CD14-positive monocyte (primary cell): ENCODE measurements at regions not wholly inside any gene's neighbourhood (a gene's known extent, or its start where the extent isn't known, plus 50 kb on each side); places are given as distances from the start of the nearest gene placed in this dataset.

Experiments used
- DNase-seq, 3 donors: peaks; one replicate each; pipeline ENCODE4 v3.0.0-alpha.2; 2011 to 2022
- H2AFZ ChIP-seq: 2 replicates; pipeline ENCODE4 v1.6.0; 2012; ENCODE audit warnings: mild to moderate bottlenecking, low read depth, low read length, inconsistent platforms; ENCODE audit not compliant: insufficient read depth, poor library complexity, severe bottlenecking
- H3K27ac ChIP-seq, 2 donors: 1 replicate in 1 of 2; 2 replicates in 1 of 2; pipeline ENCODE4 v1.5.1; 2012 to 2013; ENCODE audit warnings: low read length in 2 of 2, control low read depth in 1 of 2, inconsistent platforms in 1 of 2, low read depth in 1 of 2, mild to moderate bottlenecking in 1 of 2
- H3K27me3 ChIP-seq, 2 donors: one replicate each; pipeline versions ENCODE4 v1.6.0 to v1.6.1; 2011 to 2013; ENCODE audit warnings: low read length in 2 of 2; ENCODE audit not compliant: control insufficient read depth in 2 of 2, insufficient read depth in 2 of 2
- H3K36me3 ChIP-seq, 2 donors: replicated peaks in 1 of 2; 1 replicate in 1 of 2; 2 replicates in 1 of 2; pipeline versions ENCODE4 v1.5.1 to v1.6.1; 2012 to 2013; ENCODE audit warnings: low read length in 2 of 2, control low read depth in 1 of 2, inconsistent platforms in 1 of 2, mild to moderate bottlenecking in 1 of 2; ENCODE audit not compliant: insufficient read depth in 2 of 2, control insufficient read depth in 1 of 2
- H3K4me1 ChIP-seq, 2 donors: 1 replicate in 1 of 2; 2 replicates in 1 of 2; pipeline versions ENCODE4 v1.5.1 to v1.6.1; 2012 to 2013; ENCODE audit warnings: low read length in 2 of 2, control low read depth in 1 of 2, inconsistent platforms in 1 of 2, mild to moderate bottlenecking in 1 of 2, moderate library complexity in 1 of 2; ENCODE audit not compliant: insufficient read depth in 2 of 2, control insufficient read depth in 1 of 2
- H3K4me2 ChIP-seq: replicated peaks from 2 replicates; pipeline ENCODE3; 2012; ENCODE audit warnings: low read length, moderate library complexity, mild to moderate bottlenecking; ENCODE audit not compliant: poor library complexity, severe bottlenecking; ENCODE audit errors: extremely low read depth
- H3K4me3 ChIP-seq, 3 experiments: fragments of 200-600 bp in 1 of 3; sonication (generic) in 1 of 3; replicated peaks in 1 of 3; 1 replicate in 2 of 3; 2 replicates in 1 of 3; pipeline ENCODE4 v1.5.1; 2011 to 2013; ENCODE audit warnings: low read length in 3 of 3, mild to moderate bottlenecking in 3 of 3, control low read depth in 2 of 3, low read depth in 2 of 3, inconsistent platforms in 1 of 3, moderate library complexity in 1 of 3
- H3K79me2 ChIP-seq: 2 replicates; pipeline ENCODE4 v1.6.0; 2012; ENCODE audit warnings: mild to moderate bottlenecking, control low read depth, inconsistent platforms, low read length, moderate library complexity; ENCODE audit not compliant: insufficient read depth
- H3K9ac ChIP-seq: 2 replicates; pipeline ENCODE4 v1.6.0; 2017; ENCODE audit warnings: low read length, mild to moderate bottlenecking; ENCODE audit not compliant: insufficient read depth, poor library complexity, severe bottlenecking
- H3K9me3 ChIP-seq, 2 donors: replicated peaks in 1 of 2; 1 replicate in 1 of 2; 2 replicates in 1 of 2; pipeline versions ENCODE4 v1.5.1 to v1.6.1; 2012 to 2013; ENCODE audit warnings: low read length in 2 of 2, control low read depth in 1 of 2; ENCODE audit not compliant: control insufficient read depth in 1 of 2, insufficient read depth in 1 of 2
- H4K20me1 ChIP-seq: 2 replicates; pipeline ENCODE4 v1.6.0; 2012; ENCODE audit warnings: mild to moderate bottlenecking, low read length, control low read depth, moderate library complexity; ENCODE audit not compliant: insufficient read depth
- H3K27ac Mint-ChIP-seq, 7 donors: one replicate each; pipeline ENCODE4 v1.8.0; 2020; ENCODE audit warnings: mild to moderate bottlenecking in 7 of 7, mixed read lengths in 7 of 7, moderate library complexity in 6 of 7, inconsistent platforms in 2 of 7
- H3K27me3 Mint-ChIP-seq, 3 donors: one replicate each; pipeline ENCODE4 v1.8.0; 2021 to 2022; ENCODE audit warnings: low read depth in 3 of 3, mild to moderate bottlenecking in 3 of 3, mixed read lengths in 3 of 3, moderate library complexity in 3 of 3, inconsistent platforms in 1 of 3
- H3K36me3 Mint-ChIP-seq, 2 donors: one replicate each; pipeline ENCODE4 v1.8.0; 2020; ENCODE audit warnings: mixed read lengths in 2 of 2, inconsistent platforms in 1 of 2, mild to moderate bottlenecking in 1 of 2
- H3K4me1 Mint-ChIP-seq: one replicate; pipeline ENCODE4 v1.8.0; 2020; ENCODE audit warnings: mild to moderate bottlenecking, mixed read lengths
- H3K4me3 Mint-ChIP-seq, 2 donors: one replicate each; pipeline ENCODE4 v1.8.0; 2020; ENCODE audit warnings: mild to moderate bottlenecking in 2 of 2, mixed read lengths in 2 of 2, moderate library complexity in 1 of 2
- H3K9me3 Mint-ChIP-seq, 7 donors: one replicate each; pipeline ENCODE4 v1.8.0; 2020 to 2022; ENCODE audit warnings: mixed read lengths in 7 of 7, mild to moderate bottlenecking in 6 of 7, moderate library complexity in 6 of 7, inconsistent platforms in 2 of 7
- CTCF ChIP-seq: fragments of 200-600 bp; IDR thresholded peaks from one replicate; pipeline ENCODE4 v1.8.0; 2022; ENCODE audit warnings: antibody characterized with exemption, mild to moderate bottlenecking
- WGBS: methylation state at CpG from one replicate; pipeline ENCODE4 v1.1.5; 2013; ENCODE audit warnings: missing lambda C conversion rate; ENCODE audit not compliant: insufficient coverage; 5-methylcytosine and 5-hydroxymethylcytosine counted together
- intact Hi-C, 2 donors: fragments of 100-400 bp; cut with micrococcal nuclease; formaldehyde crosslinking; loops; one replicate each; pipeline versions ENCODE4 v1.15.0 to v1.15.1; 2023

GRCh38 chr19:28486926-28487325 is 726.0 kb downstream of the UQCRFS1 start:
- H3K27ac ChIP-seq = no peak overlapping the region
- no peak overlapping the region for H3K4me2 ChIP-seq
- intact Hi-C loops = no loop called here
- peaks cover 51% of the 10 kb centered on the region for H3K4me1 Mint-ChIP-seq
- no peak overlapping the region for H3K9ac ChIP-seq
- H3K27ac Mint-ChIP-seq = no peak overlapping the region
- no peak overlapping the region for H2AFZ ChIP-seq
- no peaks in the 10 kb centered on the region for H3K27me3 ChIP-seq
- H3K36me3 ChIP-seq = no peaks in the 10 kb centered on the region
- H3K9me3 Mint-ChIP-seq = no peaks in the 10 kb centered on the region
- H3K4me3 Mint-ChIP-seq = no peak overlapping the region
- peaks cover 28 to 31% of the 10 kb centered on the region in 2 donors for H3K4me1 ChIP-seq
- H3K4me3 ChIP-seq = no peak overlapping the region
- no peaks in the 10 kb centered on the region for H4K20me1 ChIP-seq
- peaks cover 0 to 7% (median 6%) of the 10 kb centered on the region in 3 donors for H3K27me3 Mint-ChIP-seq
- no peaks in the 10 kb centered on the region for H3K79me2 ChIP-seq
- no peak for TF ChIP-seq CTCF
- no peaks in the 10 kb centered on the region for H3K36me3 Mint-ChIP-seq
- DNase-seq = no peak
- H3K9me3 ChIP-seq = no peaks in the 10 kb centered on the region

DNA sequence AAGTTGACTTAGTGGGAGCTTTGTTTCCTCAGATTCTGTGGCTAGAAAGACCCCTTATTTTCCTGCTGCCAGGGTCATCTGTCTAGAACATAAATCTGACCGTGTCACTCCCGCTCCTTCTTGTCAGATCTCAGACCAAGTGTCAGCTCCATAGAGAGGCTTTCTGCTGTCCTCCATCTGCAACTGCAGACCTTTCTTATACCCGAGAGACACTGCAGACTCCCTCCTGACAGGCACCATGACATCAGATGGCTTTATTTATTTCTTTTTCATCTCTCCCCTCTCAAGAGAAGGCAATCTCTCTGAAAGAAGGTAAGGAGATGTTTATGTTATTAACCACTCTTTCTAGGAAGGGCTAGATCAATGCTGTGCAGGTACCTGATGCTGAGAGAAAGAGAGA is 726.5 kb downstream of the UQCRFS1 start:
- 95% methylated on average over 2 of the region's 3 CpGs for WGBS
- no peak overlapping the region for H3K27ac Mint-ChIP-seq

More for the DNA sequence above, 726.5 kb downstream of the UQCRFS1 start:
- Histone ChIP-seq H3K27me3 (no peaks in the 10 kb centered on the region), H3K4me3 (no peak overlapping the region), H3K36me3 (no peaks in the 10 kb centered on the region), H4K20me1 (no peaks in the 10 kb centered on the region), H3K9me3 (no peaks in the 10 kb centered on the region), H3K27ac (no peak overlapping the region), H3K9ac (no peak overlapping the region), H3K4me1 (peaks cover 31 to 35% of the 10 kb centered on the region in 2 donors), H3K79me2 (no peaks in the 10 kb centered on the region), H2AFZ (no peak overlapping the region), H3K4me2 (no peak overlapping the region)
- H3K4me3 Mint-ChIP-seq = no peak overlapping the region
- H3K36me3 Mint-ChIP-seq = no peaks in the 10 kb centered on the region
- no peak for DNase-seq
- TF ChIP-seq CTCF = no peak
- peaks cover 0 to 7% (median 6%) of the 10 kb centered on the region in 3 donors for H3K27me3 Mint-ChIP-seq
- H3K4me1 Mint-ChIP-seq = peaks cover 54% of the 10 kb centered on the region
- intact Hi-C loops = no loop called here
- H3K9me3 Mint-ChIP-seq = no peaks in the 10 kb centered on the region
